ENCODE measurements at regions not wholly inside any gene's neighbourhood (a gene's known extent, or its start where the extent isn't known, plus 50 kb on each side); places are given as distances from the start of the nearest gene placed in this dataset.

GRCh38 chr16:73288520-73288919 is 240.6 kb upstream of the ZFHX3 start:
- H4K20me1 ChIP-seq = no peaks in the 10 kb centered on the region
- H3K27me3 ChIP-seq = no peaks in the 10 kb centered on the region
- no peak overlapping the region for H3K9ac ChIP-seq
- no peaks in the 10 kb centered on the region for H3K9me3 ChIP-seq
- no peaks in the 10 kb centered on the region for H3K4me1 ChIP-seq
- no peak overlapping the region for H3K4me3 ChIP-seq
- H3K4me2 ChIP-seq = no peak overlapping the region
- no peaks in the 10 kb centered on the region for H3K36me3 ChIP-seq
- no peak for TF ChIP-seq Cebpa-rat (IDR thresholded peaks at IDR 0.05)
- H3K27ac ChIP-seq = no peak overlapping the region

DNA sequence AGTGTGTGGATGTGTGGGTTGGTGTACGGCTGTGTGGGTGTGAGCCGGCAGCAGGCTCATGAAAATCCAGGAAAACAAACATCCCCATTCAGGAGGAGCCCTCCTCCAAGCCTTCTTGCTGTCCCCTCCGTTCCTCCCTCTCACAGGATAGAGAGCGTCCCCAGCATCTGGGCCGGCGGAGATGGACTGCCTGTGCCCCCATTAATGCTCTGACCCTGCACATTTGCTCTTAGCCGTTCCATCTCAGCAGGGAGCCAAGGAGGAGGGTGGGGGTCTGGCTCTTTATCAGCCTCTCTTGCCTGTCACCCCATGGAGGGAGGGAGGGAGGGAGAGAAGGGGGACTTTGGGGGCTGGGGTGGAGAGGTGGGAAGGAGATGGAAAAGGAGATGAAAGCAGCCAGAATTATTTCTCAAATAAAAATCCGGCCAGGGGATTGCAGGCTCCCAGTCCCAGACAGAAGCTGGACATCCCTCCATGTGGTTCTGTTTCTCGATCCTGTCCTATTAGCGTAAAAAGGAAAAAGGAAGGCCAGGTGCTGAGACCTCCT is 240.0 kb upstream of the ZFHX3 start:
- H3K9me3 ChIP-seq = no peaks in the 10 kb centered on the region
- H3K9ac ChIP-seq = no peak overlapping the region
- H3K4me2 ChIP-seq = no peak overlapping the region
- no peak for TF ChIP-seq Cebpa-rat (IDR thresholded peaks at IDR 0.05)
- H4K20me1 ChIP-seq = no peaks in the 10 kb centered on the region
- H3K36me3 ChIP-seq = no peaks in the 10 kb centered on the region
- no peaks in the 10 kb centered on the region for H3K4me1 ChIP-seq
- H3K4me3 ChIP-seq = no peak overlapping the region
- H3K27me3 ChIP-seq = no peaks in the 10 kb centered on the region
- no peak overlapping the region for H3K27ac ChIP-seq

- Histone ChIP-seq H3K36me3 (no peaks in the 10 kb centered on the region), H3K27ac (no peak overlapping the region), H3K4me2 (no peak overlapping the region), H3K9me3 (no peaks in the 10 kb centered on the region), H3K4me3 (no peak overlapping the region), H3K4me1 (no peaks in the 10 kb centered on the region), H3K27me3 (no peaks in the 10 kb centered on the region), H3K9ac (no peak overlapping the region), H4K20me1 (no peaks in the 10 kb centered on the region)
- TF ChIP-seq Cebpa-rat (IDR thresholded peaks at IDR 0.05) = no peak
These were observed 238.7 kb upstream of the ZFHX3 start for GRCh38 chr16:73286346-73287267.

GRCh38 chr16:73285436-73286201 is 237.7 kb upstream of the ZFHX3 start:
- H3K36me3 ChIP-seq = no peaks in the 10 kb centered on the region
- no peaks in the 10 kb centered on the region for H3K9me3 ChIP-seq
- no peak overlapping the region for H3K4me2 ChIP-seq
- no peak overlapping the region for H3K9ac ChIP-seq
- no peak overlapping the region for H3K27ac ChIP-seq
- H3K4me1 ChIP-seq = no peaks in the 10 kb centered on the region
- TF ChIP-seq Cebpa-rat (IDR thresholded peaks at IDR 0.05) = no peak
- no peaks in the 10 kb centered on the region for H3K27me3 ChIP-seq
- H3K4me3 ChIP-seq = no peak overlapping the region
- no peaks in the 10 kb centered on the region for H4K20me1 ChIP-seq

GRCh38 chr16:73280388-73280787 is 232.5 kb upstream of the ZFHX3 start:
- Histone ChIP-seq H3K9me3 (peaks cover 8% of the 10 kb centered on the region), H3K27ac (no peak overlapping the region), H3K36me3 (no peaks in the 10 kb centered on the region), H3K9ac (no peak overlapping the region), H3K27me3 (no peaks in the 10 kb centered on the region), H3K4me2 (no peak overlapping the region), H3K4me3 (no peak overlapping the region), H3K4me1 (no peaks in the 10 kb centered on the region), H4K20me1 (no peaks in the 10 kb centered on the region)
- TF ChIP-seq Cebpa-rat (IDR thresholded peaks at IDR 0.05) = no peak

GRCh38 chr16:73279451-73279850 is 231.5 kb upstream of the ZFHX3 start:
- no peaks in the 10 kb centered on the region for H3K4me1 ChIP-seq
- TF ChIP-seq Cebpa-rat (IDR thresholded peaks at IDR 0.05) = no peak

GRCh38 chr16:73277071-73277470 is 229.1 kb upstream of the ZFHX3 start:
- no peaks in the 10 kb centered on the region for H3K4me1 ChIP-seq
- H3K27ac ChIP-seq = no peak overlapping the region
- no peak for TF ChIP-seq Cebpa-rat (IDR thresholded peaks at IDR 0.05)

More at GRCh38 chr16:73279451-73279850, 231.5 kb upstream of the ZFHX3 start:
- H3K4me3 ChIP-seq = no peak overlapping the region
- H3K9me3 ChIP-seq = peaks cover 8% of the 10 kb centered on the region
- no peak overlapping the region for H3K9ac ChIP-seq
- no peak overlapping the region for H3K27ac ChIP-seq
- H3K4me2 ChIP-seq = no peak overlapping the region
- no peaks in the 10 kb centered on the region for H3K36me3 ChIP-seq
- no peaks in the 10 kb centered on the region for H3K27me3 ChIP-seq
- no peaks in the 10 kb centered on the region for H4K20me1 ChIP-seq

GRCh38 chr16:73275448-73275847 is 227.5 kb upstream of the ZFHX3 start:
- Histone ChIP-seq H4K20me1 (no peaks in the 10 kb centered on the region), H3K27ac (no peak overlapping the region), H3K36me3 (no peaks in the 10 kb centered on the region), H3K27me3 (no peaks in the 10 kb centered on the region), H3K4me1 (peaks cover 10% of the 10 kb centered on the region), H3K9me3 (peaks cover 8% of the 10 kb centered on the region), H3K9ac (no peak overlapping the region), H3K4me3 (no peak overlapping the region), H3K4me2 (no peak overlapping the region)
- no peak for TF ChIP-seq Cebpa-rat (IDR thresholded peaks at IDR 0.05)

More at GRCh38 chr16:73277071-73277470, 229.1 kb upstream of the ZFHX3 start:
- no peak overlapping the region for H3K9ac ChIP-seq
- H3K9me3 ChIP-seq = peaks cover 8% of the 10 kb centered on the region
- H3K36me3 ChIP-seq = no peaks in the 10 kb centered on the region
- no peaks in the 10 kb centered on the region for H3K27me3 ChIP-seq
- H4K20me1 ChIP-seq = no peaks in the 10 kb centered on the region
- H3K4me3 ChIP-seq = no peak overlapping the region
- no peak overlapping the region for H3K4me2 ChIP-seq

- no peak overlapping the region for H3K27ac ChIP-seq
- no peak overlapping the region for H3K4me2 ChIP-seq
- H4K20me1 ChIP-seq = no peaks in the 10 kb centered on the region
- no peak for TF ChIP-seq Cebpa-rat (IDR thresholded peaks at IDR 0.05)
- H3K9ac ChIP-seq = no peak overlapping the region
- H3K36me3 ChIP-seq = no peaks in the 10 kb centered on the region
- no peak overlapping the region for H3K4me3 ChIP-seq
- peaks cover 8% of the 10 kb centered on the region for H3K9me3 ChIP-seq
- peaks cover 14% of the 10 kb centered on the region for H3K4me1 ChIP-seq
- no peaks in the 10 kb centered on the region for H3K27me3 ChIP-seq
These were observed 227.1 kb upstream of the ZFHX3 start for GRCh38 chr16:73275024-73275423.

GRCh38 chr16:73274140-73274539 is 226.2 kb upstream of the ZFHX3 start:
- Histone ChIP-seq H3K9me3 (peaks cover 8% of the 10 kb centered on the region), H3K4me1 (peaks cover 19% of the 10 kb centered on the region), H3K27ac (no peak overlapping the region), H4K20me1 (no peaks in the 10 kb centered on the region), H3K9ac (no peak overlapping the region), H3K4me3 (no peak overlapping the region), H3K36me3 (no peaks in the 10 kb centered on the region), H3K27me3 (no peaks in the 10 kb centered on the region), H3K4me2 (no peak overlapping the region)
- no peak for TF ChIP-seq Cebpa-rat (IDR thresholded peaks at IDR 0.05)

Data from BLaER1 (cell line).